ENCODE measurements at regions not wholly inside any gene's neighbourhood (a gene's known extent, or its start where the extent isn't known, plus 50 kb on each side); places are given as distances from the start of the nearest gene placed in this dataset.

DNA sequence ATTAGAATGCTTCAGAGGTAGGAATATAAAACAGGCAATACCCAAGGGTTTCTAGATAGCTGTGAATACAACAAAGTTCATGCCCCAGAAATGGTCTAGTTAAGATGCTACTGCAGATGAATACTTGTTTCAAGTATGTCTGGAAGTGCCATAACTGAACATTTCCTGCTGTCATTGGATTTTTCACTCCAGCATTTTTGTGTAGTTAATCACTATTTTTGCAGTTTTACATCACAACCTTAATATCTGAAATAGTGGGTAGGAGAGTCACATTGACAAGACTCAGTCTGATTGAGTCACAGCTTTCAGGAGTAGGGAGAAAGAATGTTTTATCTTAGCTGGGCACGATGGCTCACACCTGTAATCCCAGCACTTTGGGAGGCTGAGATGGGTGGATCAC, 126.4 kb upstream of the C1orf21 start:
- Mint-ChIP-seq H3K27me3 (peaks cover 16% of the 10 kb centered on the region), H3K9me3 (ENCODE audit: low read depth) (no peaks in the 10 kb centered on the region), H3K4me1 (ENCODE audit: low read depth) (no peaks in the 10 kb centered on the region), H3K36me3 (ENCODE audit: insufficient read depth) (no peaks in the 10 kb centered on the region), H3K4me3 (ENCODE audit: low read depth) (no peak overlapping the region), H3K27ac (no peak overlapping the region)
- no peak for DNase-seq (ENCODE audit: low spot score, unreplicated experiment)
- TF ChIP-seq, protein P1, sequence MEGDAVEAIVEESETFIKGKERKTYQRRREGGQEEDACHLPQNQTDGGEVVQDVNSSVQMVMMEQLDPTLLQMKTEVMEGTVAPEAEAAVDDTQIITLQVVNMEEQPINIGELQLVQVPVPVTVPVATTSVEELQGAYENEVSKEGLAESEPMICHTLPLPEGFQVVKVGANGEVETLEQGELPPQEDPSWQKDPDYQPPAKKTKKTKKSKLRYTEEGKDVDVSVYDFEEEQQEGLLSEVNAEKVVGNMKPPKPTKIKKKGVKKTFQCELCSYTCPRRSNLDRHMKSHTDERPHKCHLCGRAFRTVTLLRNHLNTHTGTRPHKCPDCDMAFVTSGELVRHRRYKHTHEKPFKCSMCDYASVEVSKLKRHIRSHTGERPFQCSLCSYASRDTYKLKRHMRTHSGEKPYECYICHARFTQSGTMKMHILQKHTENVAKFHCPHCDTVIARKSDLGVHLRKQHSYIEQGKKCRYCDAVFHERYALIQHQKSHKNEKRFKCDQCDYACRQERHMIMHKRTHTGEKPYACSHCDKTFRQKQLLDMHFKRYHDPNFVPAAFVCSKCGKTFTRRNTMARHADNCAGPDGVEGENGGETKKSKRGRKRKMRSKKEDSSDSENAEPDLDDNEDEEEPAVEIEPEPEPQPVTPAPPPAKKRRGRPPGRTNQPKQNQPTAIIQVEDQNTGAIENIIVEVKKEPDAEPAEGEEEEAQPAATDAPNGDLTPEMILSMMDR (IDR thresholded peaks at IDR 0.05; ENCODE audit: unreplicated experiment), result no peak

- TF ChIP-seq, protein P1 (IDR thresholded peaks at IDR 0.05; ENCODE audit: unreplicated experiment), result no peak
- H3K27me3 Mint-ChIP-seq, result peaks cover 11% of the 10 kb centered on the region
- DNase-seq (ENCODE audit: low spot score, unreplicated experiment), result no peak
These were observed 124.7 kb upstream of the C1orf21 start for GRCh38 chr1:184262109-184262508.

DNA sequence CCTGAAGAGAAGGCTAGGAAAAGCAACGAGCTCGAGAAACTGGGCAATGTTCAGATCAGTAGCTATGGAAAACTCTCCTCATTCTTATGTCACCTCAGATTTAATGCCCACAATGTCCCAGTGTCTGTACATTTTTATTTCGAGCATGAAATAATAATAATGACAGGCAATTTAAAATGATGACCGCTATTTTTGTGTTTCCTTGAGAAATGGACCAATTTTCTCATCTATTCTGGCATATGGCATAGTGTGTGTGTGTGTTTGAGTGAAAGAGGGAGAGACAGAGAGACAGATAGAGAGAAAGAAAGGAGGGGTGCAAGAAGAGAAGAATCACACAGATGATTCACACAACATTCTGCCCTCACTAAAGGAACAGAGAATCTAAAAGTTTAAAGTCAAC, 119.1 kb upstream of the C1orf21 start:
- DNase-seq (ENCODE audit: low spot score, unreplicated experiment), result no peak
- H3K36me3 Mint-ChIP-seq (ENCODE audit: insufficient read depth), result no peaks in the 10 kb centered on the region
- TF ChIP-seq, protein P1 (IDR thresholded peaks at IDR 0.05; ENCODE audit: unreplicated experiment), result no peak
- H3K4me1 Mint-ChIP-seq (ENCODE audit: low read depth), result peaks cover 8% of the 10 kb centered on the region
- H3K9me3 Mint-ChIP-seq (ENCODE audit: low read depth), result no peaks in the 10 kb centered on the region
- peaks cover 6% of the 10 kb centered on the region for H3K27me3 Mint-ChIP-seq
- H3K4me3 Mint-ChIP-seq (ENCODE audit: low read depth), result no peak overlapping the region
- no peak overlapping the region for H3K27ac Mint-ChIP-seq

More at GRCh38 chr1:184262109-184262508, 124.7 kb upstream of the C1orf21 start:
- Mint-ChIP-seq H3K27ac (no peak overlapping the region), H3K9me3 (ENCODE audit: low read depth) (no peaks in the 10 kb centered on the region), H3K4me3 (ENCODE audit: low read depth) (no peak overlapping the region), H3K4me1 (ENCODE audit: low read depth) (no peaks in the 10 kb centered on the region), H3K36me3 (ENCODE audit: insufficient read depth) (no peaks in the 10 kb centered on the region)

DNA sequence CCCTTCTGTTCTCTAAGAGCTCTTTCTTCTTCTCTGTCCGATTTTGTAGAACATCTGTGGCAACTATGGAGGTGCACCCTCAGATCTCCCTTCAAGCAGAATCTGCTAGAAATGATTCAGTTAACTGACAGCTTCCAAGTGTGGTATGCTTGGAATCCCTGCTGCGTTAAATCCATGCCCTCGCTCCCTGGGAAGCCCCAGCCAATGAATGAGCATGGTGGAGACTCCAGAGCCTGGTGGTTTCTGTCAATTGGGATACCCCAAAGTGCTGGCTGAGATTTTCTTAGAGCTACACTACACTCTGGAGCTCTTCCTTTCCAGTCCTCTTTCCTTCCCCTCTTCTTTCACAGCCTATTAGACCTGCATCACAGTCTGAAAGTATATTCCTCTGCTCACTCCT, 116.3 kb upstream of the C1orf21 start:
- H3K27me3 Mint-ChIP-seq, result peaks cover 6% of the 10 kb centered on the region
- H3K4me3 Mint-ChIP-seq (ENCODE audit: low read depth), result no peak overlapping the region
- no peak for DNase-seq (ENCODE audit: low spot score, unreplicated experiment)
- peaks cover 9% of the 10 kb centered on the region for H3K4me1 Mint-ChIP-seq (ENCODE audit: low read depth)
- TF ChIP-seq, protein P1 (IDR thresholded peaks at IDR 0.05; ENCODE audit: unreplicated experiment), result no peak
- no peaks in the 10 kb centered on the region for H3K36me3 Mint-ChIP-seq (ENCODE audit: insufficient read depth)
- H3K9me3 Mint-ChIP-seq (ENCODE audit: low read depth), result peaks cover 15% of the 10 kb centered on the region
- H3K27ac Mint-ChIP-seq, result no peak overlapping the region

DNA sequence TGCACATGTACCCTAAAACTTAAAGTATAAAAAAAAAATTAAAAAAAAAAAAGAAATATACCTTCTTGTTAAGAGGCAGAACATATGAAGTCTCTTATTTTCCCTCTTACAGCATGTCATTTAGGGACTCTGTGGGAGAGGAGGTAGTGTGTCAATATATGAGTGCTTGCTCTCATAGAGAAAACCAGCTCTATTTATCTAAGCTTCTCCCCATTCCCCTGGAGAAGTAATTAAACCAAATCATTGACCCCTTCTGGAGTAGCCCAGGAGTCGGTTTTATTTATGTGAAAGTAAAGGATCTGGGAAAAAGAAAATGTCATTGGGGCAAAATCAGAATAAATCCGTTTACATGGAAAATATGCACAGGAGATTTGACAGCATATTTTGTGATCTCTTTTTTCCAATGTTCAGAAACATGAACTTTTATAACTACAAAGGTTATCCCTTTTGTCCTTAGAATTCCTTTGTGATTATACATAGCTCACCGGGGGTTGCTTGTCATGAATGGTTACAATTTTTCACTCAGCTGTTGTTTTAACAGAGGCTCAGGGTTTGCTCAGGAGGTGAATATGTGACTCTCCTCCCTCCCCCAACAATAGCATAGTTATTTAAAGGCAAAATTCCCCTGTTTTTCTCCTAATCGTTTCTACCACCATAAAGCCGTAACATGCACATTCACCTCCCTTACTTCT, 114.5 kb upstream of the C1orf21 start:
- Mint-ChIP-seq H3K4me1 (ENCODE audit: low read depth) (peaks cover 9% of the 10 kb centered on the region), H3K9me3 (ENCODE audit: low read depth) (peaks cover 21% of the 10 kb centered on the region), H3K27ac (no peak overlapping the region), H3K36me3 (ENCODE audit: insufficient read depth) (no peaks in the 10 kb centered on the region), H3K4me3 (ENCODE audit: low read depth) (no peak overlapping the region), H3K27me3 (peaks cover 6% of the 10 kb centered on the region)
- DNase-seq (ENCODE audit: low spot score, unreplicated experiment), result no peak
- TF ChIP-seq, protein P1 (IDR thresholded peaks at IDR 0.05; ENCODE audit: unreplicated experiment), result no peak

All from progenitor cell of endocrine pancreas (in vitro differentiated cells).